PFSK-1 (cell line): ENCODE measurements at regions not wholly inside any gene's neighbourhood (a gene's known extent, or its start where the extent isn't known, plus 50 kb on each side); places are given as distances from the start of the nearest gene placed in this dataset.

Experiments used
- FOXP2 ChIP-seq: optimal IDR thresholded peaks from 2 replicates; pipeline ENCODE3; 2011; ENCODE audit warnings: borderline replicate concordance, control low read depth, inconsistent platforms; ENCODE audit not compliant: insufficient read depth; ENCODE audit errors: extremely low read length, extremely low read depth
- POLR2AphosphoS5 ChIP-seq: IDR thresholded peaks from 2 replicates; pipeline ENCODE4 v1.6.1; 2012; ENCODE audit warnings: low read depth, mild to moderate bottlenecking, control low read depth, low read length, moderate library complexity
- SIN3A ChIP-seq: IDR thresholded peaks from 2 replicates; pipeline ENCODE4 v1.6.1; 2012; ENCODE audit warnings: mild to moderate bottlenecking, low read length, moderate library complexity, borderline replicate concordance; ENCODE audit not compliant: insufficient read depth
- TAF1 ChIP-seq: IDR thresholded peaks from 2 replicates; pipeline ENCODE4 v1.6.1; 2012; ENCODE audit warnings: low read length, control low read depth, borderline replicate concordance; ENCODE audit not compliant: insufficient read depth
- TF ChIP-seq, protein P1 (sequence below), 2 experiments: IDR thresholded peaks; 2 replicates each; pipeline versions ENCODE4 v1.6.1 to v1.8.0; 2011 to 2012; ENCODE audit warnings: low read depth in 2 of 2, low read length in 2 of 2, control low read depth in 1 of 2, inconsistent platforms in 1 of 2, mild to moderate bottlenecking in 1 of 2, moderate library complexity in 1 of 2; ENCODE audit not compliant: insufficient read depth in 1 of 2

GRCh38 chr14:43687921-43688320, 819.2 kb downstream of the FSCB start:
- TF ChIP-seq TAF1 = no peak
- TF ChIP-seq SIN3A = no peak
- no peak for TF ChIP-seq POLR2AphosphoS5
- TF ChIP-seq, protein P1, sequence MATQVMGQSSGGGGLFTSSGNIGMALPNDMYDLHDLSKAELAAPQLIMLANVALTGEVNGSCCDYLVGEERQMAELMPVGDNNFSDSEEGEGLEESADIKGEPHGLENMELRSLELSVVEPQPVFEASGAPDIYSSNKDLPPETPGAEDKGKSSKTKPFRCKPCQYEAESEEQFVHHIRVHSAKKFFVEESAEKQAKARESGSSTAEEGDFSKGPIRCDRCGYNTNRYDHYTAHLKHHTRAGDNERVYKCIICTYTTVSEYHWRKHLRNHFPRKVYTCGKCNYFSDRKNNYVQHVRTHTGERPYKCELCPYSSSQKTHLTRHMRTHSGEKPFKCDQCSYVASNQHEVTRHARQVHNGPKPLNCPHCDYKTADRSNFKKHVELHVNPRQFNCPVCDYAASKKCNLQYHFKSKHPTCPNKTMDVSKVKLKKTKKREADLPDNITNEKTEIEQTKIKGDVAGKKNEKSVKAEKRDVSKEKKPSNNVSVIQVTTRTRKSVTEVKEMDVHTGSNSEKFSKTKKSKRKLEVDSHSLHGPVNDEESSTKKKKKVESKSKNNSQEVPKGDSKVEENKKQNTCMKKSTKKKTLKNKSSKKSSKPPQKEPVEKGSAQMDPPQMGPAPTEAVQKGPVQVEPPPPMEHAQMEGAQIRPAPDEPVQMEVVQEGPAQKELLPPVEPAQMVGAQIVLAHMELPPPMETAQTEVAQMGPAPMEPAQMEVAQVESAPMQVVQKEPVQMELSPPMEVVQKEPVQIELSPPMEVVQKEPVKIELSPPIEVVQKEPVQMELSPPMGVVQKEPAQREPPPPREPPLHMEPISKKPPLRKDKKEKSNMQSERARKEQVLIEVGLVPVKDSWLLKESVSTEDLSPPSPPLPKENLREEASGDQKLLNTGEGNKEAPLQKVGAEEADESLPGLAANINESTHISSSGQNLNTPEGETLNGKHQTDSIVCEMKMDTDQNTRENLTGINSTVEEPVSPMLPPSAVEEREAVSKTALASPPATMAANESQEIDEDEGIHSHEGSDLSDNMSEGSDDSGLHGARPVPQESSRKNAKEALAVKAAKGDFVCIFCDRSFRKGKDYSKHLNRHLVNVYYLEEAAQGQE (IDR thresholded peaks at IDR 0.05; ENCODE audit: insufficient read depth in 1 of 2, low read depth in 2 of 2, low read length in 2 of 2) = no peak
- TF ChIP-seq FOXP2 = no peak

GRCh38 chr14:43677581-43677980, 829.5 kb downstream of the FSCB start:
- no peak for TF ChIP-seq FOXP2

DNA sequence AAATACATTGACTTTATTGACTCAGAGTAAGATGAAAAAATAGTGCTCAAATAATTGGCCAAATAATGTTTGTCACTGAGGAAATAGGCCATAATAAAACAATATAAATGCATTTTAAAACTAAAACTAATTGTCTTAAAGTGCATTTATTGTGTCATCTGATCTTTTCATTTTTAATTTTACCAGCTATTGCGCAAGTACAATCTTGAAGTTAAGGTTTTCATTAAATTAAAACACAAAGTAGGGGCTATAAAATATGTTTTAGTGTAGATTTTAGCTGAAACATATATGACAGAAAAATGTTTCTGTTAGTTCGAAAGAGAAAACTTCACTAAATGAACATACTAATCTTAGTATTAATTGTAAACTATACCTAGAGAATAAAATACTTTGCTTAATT, 832.8 kb downstream of the FSCB start:
- TF ChIP-seq POLR2AphosphoS5 (no peak), FOXP2 (no peak)

GRCh38 chr14:43671716-43672485, 835.2 kb downstream of the FSCB start:
- no peak for TF ChIP-seq FOXP2
- TF ChIP-seq SIN3A = no peak
- TF ChIP-seq POLR2AphosphoS5 = no peak
- TF ChIP-seq TAF1 = no peak
- TF ChIP-seq, protein P1 (IDR thresholded peaks at IDR 0.05; ENCODE audit: insufficient read depth in 1 of 2, low read depth in 2 of 2, low read length in 2 of 2) = no peak

GRCh38 chr14:43669355-43669754, 837.7 kb downstream of the FSCB start:
- no peak for TF ChIP-seq TAF1

GRCh38 chr14:43665570-43666267, 841.4 kb downstream of the FSCB start:
- TF ChIP-seq TAF1 (no peak), POLR2AphosphoS5 (no peak)

DNA sequence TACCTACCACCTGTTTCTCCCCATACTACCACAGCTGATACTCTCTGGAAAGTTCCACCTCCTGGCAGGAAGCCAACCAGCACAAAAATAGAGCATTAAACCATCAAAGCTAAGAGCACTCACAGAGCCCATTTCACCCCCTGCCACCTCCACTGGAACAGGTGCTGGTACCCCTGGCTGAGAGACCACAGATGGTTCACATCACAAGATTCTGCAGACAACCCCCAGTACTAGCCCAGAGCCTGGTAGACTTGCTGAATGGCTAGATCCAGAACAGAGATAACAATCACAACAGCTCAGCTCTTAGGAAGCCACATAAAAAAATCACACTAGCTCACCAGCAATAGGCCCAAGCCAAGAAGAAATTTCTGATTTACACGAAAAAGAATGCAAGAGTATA, 855.2 kb downstream of the FSCB start:
- TF ChIP-seq POLR2AphosphoS5 = no peak
- TF ChIP-seq, protein P1 (IDR thresholded peaks at IDR 0.05; ENCODE audit: insufficient read depth in 1 of 2, low read depth in 2 of 2, low read length in 2 of 2) = no peak
